PC-9 (cell line): ENCODE measurements at regions not wholly inside any gene's neighbourhood (a gene's known extent, or its start where the extent isn't known, plus 50 kb on each side); places are given as distances from the start of the nearest gene placed in this dataset.

Source experiments
- BruUV-seq: library from RNA; stranded (reverse); fragments of 400-500 nt; replicated peaks from 2 replicates; lab custom pipeline; 2021; lab: Mats Ljungman, UMichigan
- CTCF ChIA-PET: fragments of 300-600 bp; sonication (Branson Sonifier 250); formaldehyde crosslinking; loops from one replicate; lab custom pipeline; 2022; ENCODE audit warnings: antibody characterized with exemption; lab: Charles Lee
- POLR2A ChIA-PET: fragments of 300-600 bp; sonication (Branson Sonifier 250); formaldehyde crosslinking; loops from one replicate; lab custom pipeline; 2022; ENCODE audit warnings: antibody characterized with exemption; ENCODE audit not compliant: unreplicated experiment; lab: Charles Lee
- DNase-seq, 2 experiments: peaks; one replicate each; pipeline versions ENCODE4 v3.0.0 to v3.0.0-alpha.2; 2015 to 2022; ENCODE audit warnings: mixed read lengths in 1 of 2
- H2AFZ ChIP-seq: fragments of 200-600 bp; sonication (generic); 2 replicates; pipeline ENCODE4 v1.8.1; 2017; ENCODE audit warnings: antibody characterized with exemption
- H3F3A ChIP-seq: fragments of 200-600 bp; sonication (generic); 2 replicates; pipeline ENCODE4 v1.8.1; 2017; ENCODE audit warnings: antibody characterized with exemption, mild to moderate bottlenecking, low read depth; ENCODE audit not compliant: insufficient read depth
- H3K27ac ChIP-seq: fragments of 200-600 bp; sonication (generic); 2 replicates; pipeline ENCODE4 v1.6.1; 2016; ENCODE audit warnings: mixed run types
- H3K27me3 ChIP-seq: fragments of 200-600 bp; sonication (generic); 2 replicates; pipeline ENCODE4 v1.6.1; 2016; ENCODE audit warnings: low read depth, mixed run types; ENCODE audit not compliant: insufficient read depth
- H3K36me3 ChIP-seq: fragments of 200-600 bp; sonication (generic); 2 replicates; pipeline ENCODE4 v1.6.1; 2016; ENCODE audit warnings: low read depth, mixed run types
- H3K4me1 ChIP-seq: fragments of 200-600 bp; sonication (generic); replicated peaks from 2 replicates; pipeline ENCODE4 v1.6.1; 2016; ENCODE audit warnings: mixed run types; ENCODE audit not compliant: insufficient read depth
- H3K4me2 ChIP-seq: fragments of 200-600 bp; sonication (generic); 2 replicates; pipeline ENCODE4 v1.6.1; 2017; ENCODE audit warnings: mixed run types
- H3K4me3 ChIP-seq: fragments of 200-600 bp; sonication (generic); 2 replicates; pipeline ENCODE4 v1.6.1; 2016; ENCODE audit warnings: mixed run types
- H3K79me2 ChIP-seq: fragments of 200-600 bp; sonication (generic); 2 replicates; pipeline ENCODE4 v1.6.1; 2017; ENCODE audit warnings: low read depth, mixed run types
- H3K9me2 ChIP-seq: fragments of 200-600 bp; sonication (generic); 2 replicates; pipeline ENCODE4 v1.8.1; 2017; ENCODE audit warnings: mild to moderate bottlenecking; ENCODE audit not compliant: insufficient read depth
- H3K9me3 ChIP-seq: fragments of 200-600 bp; sonication (generic); 2 replicates; pipeline ENCODE4 v1.8.1; 2016; ENCODE audit warnings: low read depth; ENCODE audit not compliant: insufficient read depth
- H4K20me1 ChIP-seq: fragments of 200-600 bp; sonication (generic); 2 replicates; pipeline ENCODE4 v1.8.1; 2017; ENCODE audit not compliant: insufficient read depth
- EZH2 ChIP-seq: fragments of 200-600 bp; sonication (generic); IDR thresholded peaks from 2 replicates; pipeline ENCODE4 v1.8.0; 2017; ENCODE audit warnings: antibody characterized with exemption, low read depth
- intact Hi-C: fragments of 100-400 bp; cut with micrococcal nuclease; formaldehyde crosslinking; loops from one replicate; pipeline ENCODE4 v1.10.0; 2022; ENCODE audit not compliant: unreplicated experiment
- TF ChIP-seq, protein P1 (sequence below): fragments of 200-600 bp; sonication (generic); conservative IDR thresholded peaks from 2 replicates; pipeline ENCODE4 v1.6.1; 2017; ENCODE audit warnings: mixed run types, antibody characterized with exemption, mild to moderate bottlenecking, moderate library complexity

GRCh38 chr3:81936817-81937216, 175.4 kb upstream of the GBE1 start:
- intact Hi-C loops, result no loop called here
- no peaks in the 10 kb centered on the region for H3K9me3 ChIP-seq
- no peak for DNase-seq
- H3K4me3 ChIP-seq, result no peak overlapping the region
- CTCF ChIA-PET, result no interaction called here
- H3K79me2 ChIP-seq, result no peaks in the 10 kb centered on the region
- TF ChIP-seq, protein P1, sequence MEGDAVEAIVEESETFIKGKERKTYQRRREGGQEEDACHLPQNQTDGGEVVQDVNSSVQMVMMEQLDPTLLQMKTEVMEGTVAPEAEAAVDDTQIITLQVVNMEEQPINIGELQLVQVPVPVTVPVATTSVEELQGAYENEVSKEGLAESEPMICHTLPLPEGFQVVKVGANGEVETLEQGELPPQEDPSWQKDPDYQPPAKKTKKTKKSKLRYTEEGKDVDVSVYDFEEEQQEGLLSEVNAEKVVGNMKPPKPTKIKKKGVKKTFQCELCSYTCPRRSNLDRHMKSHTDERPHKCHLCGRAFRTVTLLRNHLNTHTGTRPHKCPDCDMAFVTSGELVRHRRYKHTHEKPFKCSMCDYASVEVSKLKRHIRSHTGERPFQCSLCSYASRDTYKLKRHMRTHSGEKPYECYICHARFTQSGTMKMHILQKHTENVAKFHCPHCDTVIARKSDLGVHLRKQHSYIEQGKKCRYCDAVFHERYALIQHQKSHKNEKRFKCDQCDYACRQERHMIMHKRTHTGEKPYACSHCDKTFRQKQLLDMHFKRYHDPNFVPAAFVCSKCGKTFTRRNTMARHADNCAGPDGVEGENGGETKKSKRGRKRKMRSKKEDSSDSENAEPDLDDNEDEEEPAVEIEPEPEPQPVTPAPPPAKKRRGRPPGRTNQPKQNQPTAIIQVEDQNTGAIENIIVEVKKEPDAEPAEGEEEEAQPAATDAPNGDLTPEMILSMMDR, result no peak
- no peak for TF ChIP-seq EZH2
- H4K20me1 ChIP-seq, result no peaks in the 10 kb centered on the region
- H3K27ac ChIP-seq, result no peak overlapping the region
- POLR2A ChIA-PET, result no interaction called here
- H3K4me1 ChIP-seq, result no peaks in the 10 kb centered on the region
- H3K9me2 ChIP-seq, result no peaks in the 10 kb centered on the region; the same call in 1 of the 2 replicates
- H3K36me3 ChIP-seq, result no peaks in the 10 kb centered on the region
- no peaks in the 10 kb centered on the region for H3F3A ChIP-seq
- BruUV-seq, result no TSS peak
- H3K4me2 ChIP-seq, result no peak overlapping the region
- H3K27me3 ChIP-seq, result no peaks in the 10 kb centered on the region
- no peak overlapping the region for H2AFZ ChIP-seq

- BruUV-seq, result no TSS peak
- intact Hi-C loops, result no loop called here
- Histone ChIP-seq H2AFZ (no peak overlapping the region), H3K36me3 (no peaks in the 10 kb centered on the region), H3K27me3 (no peaks in the 10 kb centered on the region), H3K4me3 (no peak overlapping the region), H3K27ac (no peak overlapping the region), H4K20me1 (no peaks in the 10 kb centered on the region), H3K9me2 (no peaks in the 10 kb centered on the region; the same call in 1 of the 2 replicates), H3K79me2 (no peaks in the 10 kb centered on the region), H3K4me1 (no peaks in the 10 kb centered on the region), H3K9me3 (no peaks in the 10 kb centered on the region), H3K4me2 (no peak overlapping the region), H3F3A (no peaks in the 10 kb centered on the region)
- CTCF ChIA-PET, result no interaction called here
- POLR2A ChIA-PET, result no interaction called here
- no peak for TF ChIP-seq EZH2
- TF ChIP-seq, protein P1, result no peak
- DNase-seq, result no peak
Measured at GRCh38 chr3:81932681-81933080, 171.2 kb upstream of the GBE1 start.

GRCh38 chr3:81931265-81932251, 170.1 kb upstream of the GBE1 start:
- POLR2A ChIA-PET, result no interaction called here

More at GRCh38 chr3:81931265-81932251, 170.1 kb upstream of the GBE1 start:
- Histone ChIP-seq H3K4me2 (no peak overlapping the region), H3K9me2 (no peaks in the 10 kb centered on the region; the same call in 1 of the 2 replicates), H3K4me3 (no peak overlapping the region), H3K9me3 (no peaks in the 10 kb centered on the region), H3K27me3 (no peaks in the 10 kb centered on the region), H3F3A (no peaks in the 10 kb centered on the region), H4K20me1 (no peaks in the 10 kb centered on the region), H3K79me2 (no peaks in the 10 kb centered on the region), H3K4me1 (no peaks in the 10 kb centered on the region), H3K36me3 (no peaks in the 10 kb centered on the region), H2AFZ (no peak overlapping the region), H3K27ac (no peak overlapping the region)
- no TSS peak for BruUV-seq
- intact Hi-C loops, result no loop called here
- no peak for DNase-seq
- CTCF ChIA-PET, result interaction anchor here (0.5 kb wide), 1 partner anchor 211 kb away, joined by 3 read pairs; no protein-coding TSS in a partner anchor
- no peak for TF ChIP-seq EZH2
- TF ChIP-seq, protein P1, result no peak
